WTC11 (cell line): ENCODE measurements at regions not wholly inside any gene's neighbourhood (a gene's known extent, or its start where the extent isn't known, plus 50 kb on each side); places are given as distances from the start of the nearest gene placed in this dataset.

ENCODE experiments used
- CREB1 ChIP-seq: sonication (generic); formaldehyde crosslinking; IDR thresholded peaks from 2 replicates; pipeline ENCODE4 v1.8.0; 2023; ENCODE audit warnings: mild to moderate bottlenecking, missing genetic modification reagents
- FOXK1 ChIP-seq: sonication (generic); formaldehyde crosslinking; IDR thresholded peaks from 2 replicates; pipeline ENCODE4 v1.8.0; 2022; ENCODE audit warnings: mild to moderate bottlenecking, moderate library complexity, missing genetic modification reagents
- GABPB1 ChIP-seq: sonication (generic); formaldehyde crosslinking; IDR thresholded peaks from 2 replicates; pipeline ENCODE4 v1.8.1; 2023; ENCODE audit warnings: mild to moderate bottlenecking, missing genetic modification reagents
- SP1 ChIP-seq: sonication (generic); formaldehyde crosslinking; conservative IDR thresholded peaks from 2 replicates; pipeline ENCODE4 v1.8.1; 2022; ENCODE audit warnings: missing genetic modification reagents
- TP53 ChIP-seq: sonication (generic); formaldehyde crosslinking; IDR thresholded peaks from 2 replicates; pipeline ENCODE4 v1.8.1; 2023; ENCODE audit warnings: mild to moderate bottlenecking, missing genetic modification reagents
- ZNF232 ChIP-seq: sonication (generic); formaldehyde crosslinking; IDR thresholded peaks from 2 replicates; pipeline ENCODE4 v1.8.0; 2022; ENCODE audit warnings: mild to moderate bottlenecking, missing genetic modification reagents
- ZNF263 ChIP-seq: sonication (generic); formaldehyde crosslinking; IDR thresholded peaks from 2 replicates; pipeline ENCODE4 v1.8.1; 2022; ENCODE audit warnings: low read depth, mild to moderate bottlenecking, moderate library complexity, missing genetic modification reagents
- TF ChIP-seq, protein P1 (sequence below): fragments of 200-600 bp; IDR thresholded peaks from 2 replicates; pipeline ENCODE4 v1.8.0; 2022; ENCODE audit warnings: antibody characterized with exemption
- TF ChIP-seq, protein P2 (sequence below): sonication (generic); formaldehyde crosslinking; IDR thresholded peaks from 2 replicates; pipeline ENCODE4 v1.8.1; 2023; ENCODE audit warnings: mild to moderate bottlenecking, missing genetic modification reagents, moderate library complexity
- TF ChIP-seq, protein P3 (sequence below): fragments of 250-450 bp; sonication (Bioruptor Pico); conservative IDR thresholded peaks from 2 replicates; pipeline ENCODE4 v1.9.0; 2021; ENCODE audit warnings: mild to moderate bottlenecking
- TF ChIP-seq, protein P4 (sequence below): sonication (generic); formaldehyde crosslinking; IDR thresholded peaks from 2 replicates; pipeline ENCODE4 v1.8.0; 2022; ENCODE audit warnings: mild to moderate bottlenecking, missing genetic modification reagents
- TF ChIP-seq, protein P5 (sequence below): sonication (generic); formaldehyde crosslinking; conservative IDR thresholded peaks from 2 replicates; pipeline ENCODE4 v1.8.1; 2022; ENCODE audit warnings: mild to moderate bottlenecking, missing genetic modification reagents
- TF ChIP-seq, protein P6 (sequence below): sonication (generic); formaldehyde crosslinking; IDR thresholded peaks from 2 replicates; pipeline ENCODE4 v1.8.1; 2023; ENCODE audit warnings: mild to moderate bottlenecking, missing genetic modification reagents, moderate library complexity

DNA sequence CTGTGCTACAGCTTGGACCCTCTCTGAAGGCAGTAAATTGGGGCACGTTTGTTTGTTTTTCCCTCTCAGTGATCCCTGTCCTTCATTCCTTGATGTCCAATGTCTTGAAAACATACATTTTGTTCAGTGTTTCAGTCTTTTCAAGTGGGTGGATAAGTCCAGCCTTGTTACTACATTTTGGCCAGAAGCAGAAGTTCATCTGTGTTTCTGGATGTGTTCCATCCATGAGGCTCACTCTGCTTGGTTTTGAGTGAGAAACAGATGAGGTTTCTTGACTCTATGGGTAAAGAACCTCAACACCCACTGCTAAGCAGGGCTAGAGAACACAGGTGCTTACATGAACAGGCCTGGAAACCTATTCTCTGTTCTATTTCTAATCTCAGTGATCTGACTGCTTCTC, 74.5 kb upstream of the RFX8 start:
- TF ChIP-seq, protein P1, sequence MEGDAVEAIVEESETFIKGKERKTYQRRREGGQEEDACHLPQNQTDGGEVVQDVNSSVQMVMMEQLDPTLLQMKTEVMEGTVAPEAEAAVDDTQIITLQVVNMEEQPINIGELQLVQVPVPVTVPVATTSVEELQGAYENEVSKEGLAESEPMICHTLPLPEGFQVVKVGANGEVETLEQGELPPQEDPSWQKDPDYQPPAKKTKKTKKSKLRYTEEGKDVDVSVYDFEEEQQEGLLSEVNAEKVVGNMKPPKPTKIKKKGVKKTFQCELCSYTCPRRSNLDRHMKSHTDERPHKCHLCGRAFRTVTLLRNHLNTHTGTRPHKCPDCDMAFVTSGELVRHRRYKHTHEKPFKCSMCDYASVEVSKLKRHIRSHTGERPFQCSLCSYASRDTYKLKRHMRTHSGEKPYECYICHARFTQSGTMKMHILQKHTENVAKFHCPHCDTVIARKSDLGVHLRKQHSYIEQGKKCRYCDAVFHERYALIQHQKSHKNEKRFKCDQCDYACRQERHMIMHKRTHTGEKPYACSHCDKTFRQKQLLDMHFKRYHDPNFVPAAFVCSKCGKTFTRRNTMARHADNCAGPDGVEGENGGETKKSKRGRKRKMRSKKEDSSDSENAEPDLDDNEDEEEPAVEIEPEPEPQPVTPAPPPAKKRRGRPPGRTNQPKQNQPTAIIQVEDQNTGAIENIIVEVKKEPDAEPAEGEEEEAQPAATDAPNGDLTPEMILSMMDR, result no peak
- TF ChIP-seq TP53 (CRISPR knock-in tag) (no peak), ZNF232 (CRISPR knock-in tag) (no peak), ZNF263 (CRISPR knock-in tag) (no peak), SP1 (CRISPR knock-in tag) (no peak), GABPB1 (CRISPR knock-in tag) (no peak), CREB1 (no peak), FOXK1 (CRISPR knock-in tag) (no peak)
- TF ChIP-seq, protein P2, sequence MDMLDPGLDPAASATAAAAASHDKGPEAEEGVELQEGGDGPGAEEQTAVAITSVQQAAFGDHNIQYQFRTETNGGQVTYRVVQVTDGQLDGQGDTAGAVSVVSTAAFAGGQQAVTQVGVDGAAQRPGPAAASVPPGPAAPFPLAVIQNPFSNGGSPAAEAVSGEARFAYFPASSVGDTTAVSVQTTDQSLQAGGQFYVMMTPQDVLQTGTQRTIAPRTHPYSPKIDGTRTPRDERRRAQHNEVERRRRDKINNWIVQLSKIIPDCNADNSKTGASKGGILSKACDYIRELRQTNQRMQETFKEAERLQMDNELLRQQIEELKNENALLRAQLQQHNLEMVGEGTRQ (CRISPR knock-in tag), result no peak
- TF ChIP-seq, protein P3, sequence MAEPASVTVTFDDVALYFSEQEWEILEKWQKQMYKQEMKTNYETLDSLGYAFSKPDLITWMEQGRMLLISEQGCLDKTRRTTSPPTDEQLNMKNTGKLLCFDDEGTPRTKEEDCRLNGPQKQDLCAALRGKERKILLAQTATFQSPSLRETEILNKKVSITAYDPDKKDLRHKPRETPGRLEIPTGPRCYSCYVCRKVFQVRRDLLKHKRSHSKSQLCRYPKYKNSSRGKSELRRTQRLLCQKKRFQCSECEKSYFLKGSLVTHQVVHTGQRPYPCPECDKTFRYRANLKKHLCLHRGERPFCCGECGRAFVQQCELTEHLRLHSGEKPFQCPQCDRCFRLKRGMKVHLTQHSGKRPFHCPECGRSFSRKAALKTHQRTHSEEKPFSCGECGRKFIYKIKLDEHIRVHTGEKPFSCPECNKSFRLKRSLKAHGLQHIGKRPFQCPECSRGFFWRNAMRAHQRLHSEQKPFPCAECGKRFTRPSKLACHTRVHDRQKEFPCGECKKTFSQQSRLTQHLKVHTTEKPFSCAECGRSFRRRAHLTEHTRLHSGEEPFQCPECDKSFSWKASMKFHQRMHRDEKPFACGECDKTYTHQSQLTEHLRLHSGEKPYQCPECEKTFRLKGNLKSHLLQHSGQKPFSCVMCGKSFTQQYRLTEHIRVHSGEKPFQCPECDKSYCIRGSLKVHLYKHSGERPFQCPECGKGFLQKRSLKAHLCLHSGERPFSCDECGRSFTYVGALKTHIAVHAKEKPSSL (CRISPR knock-in tag), result no peak
- TF ChIP-seq, protein P4, sequence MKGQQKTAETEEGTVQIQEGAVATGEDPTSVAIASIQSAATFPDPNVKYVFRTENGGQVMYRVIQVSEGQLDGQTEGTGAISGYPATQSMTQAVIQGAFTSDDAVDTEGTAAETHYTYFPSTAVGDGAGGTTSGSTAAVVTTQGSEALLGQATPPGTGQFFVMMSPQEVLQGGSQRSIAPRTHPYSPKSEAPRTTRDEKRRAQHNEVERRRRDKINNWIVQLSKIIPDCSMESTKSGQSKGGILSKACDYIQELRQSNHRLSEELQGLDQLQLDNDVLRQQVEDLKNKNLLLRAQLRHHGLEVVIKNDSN (CRISPR knock-in tag), result no peak
- TF ChIP-seq, protein P5, sequence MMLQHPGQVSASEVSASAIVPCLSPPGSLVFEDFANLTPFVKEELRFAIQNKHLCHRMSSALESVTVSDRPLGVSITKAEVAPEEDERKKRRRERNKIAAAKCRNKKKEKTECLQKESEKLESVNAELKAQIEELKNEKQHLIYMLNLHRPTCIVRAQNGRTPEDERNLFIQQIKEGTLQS (CRISPR knock-in tag), result no peak
- TF ChIP-seq, protein P6, sequence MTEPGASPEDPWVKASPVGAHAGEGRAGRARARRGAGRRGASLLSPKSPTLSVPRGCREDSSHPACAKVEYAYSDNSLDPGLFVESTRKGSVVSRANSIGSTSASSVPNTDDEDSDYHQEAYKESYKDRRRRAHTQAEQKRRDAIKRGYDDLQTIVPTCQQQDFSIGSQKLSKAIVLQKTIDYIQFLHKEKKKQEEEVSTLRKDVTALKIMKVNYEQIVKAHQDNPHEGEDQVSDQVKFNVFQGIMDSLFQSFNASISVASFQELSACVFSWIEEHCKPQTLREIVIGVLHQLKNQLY (CRISPR knock-in tag), result no peak
